Common myeloid progenitor, CD34-positive (primary cell): ENCODE measurements at regions not wholly inside any gene's neighbourhood (a gene's known extent, or its start where the extent isn't known, plus 50 kb on each side); places are given as distances from the start of the nearest gene placed in this dataset.
"Not testable (repeated sequence)": the region's sequence is repeated elsewhere in the genome, so short reads cannot be mapped to it uniquely, and the experiment has no call there.

Source experiments
- CTCF ChIA-PET: fragments of 350-600 bp; sonication (Branson Sonifier 250); formaldehyde crosslinking; loops from one replicate; lab custom pipeline; 2021; ENCODE audit warnings: antibody characterized with exemption; lab: Charles Lee
- POLR2A ChIA-PET: fragments of 350-600 bp; sonication (Branson Sonifier 250); formaldehyde crosslinking; loops from one replicate; lab custom pipeline; 2021; ENCODE audit warnings: antibody characterized with exemption; lab: Charles Lee
- DNase-seq, 3 donors: peaks; one replicate each; pipeline versions ENCODE4 v3.0.0 to v3.0.0-alpha.2; 2013
- H3K27ac ChIP-seq, 2 experiments: 1 replicate in 1 of 2; 2 replicates in 1 of 2; pipeline ENCODE4 v1.7.0; 2013; ENCODE audit warnings: inconsistent platforms in 2 of 2, low read length in 2 of 2, mild to moderate bottlenecking in 2 of 2, low read depth in 1 of 2, moderate library complexity in 1 of 2; ENCODE audit not compliant: severe bottlenecking in 2 of 2, insufficient read depth in 1 of 2, poor library complexity in 1 of 2
- H3K27me3 ChIP-seq, 5 experiments: replicated peaks in 2 of 5; 1 replicate in 3 of 5; 2 replicates in 2 of 5; pipeline versions ENCODE4 v1.6.1 to v1.7.0; 2013; ENCODE audit warnings: low read length in 4 of 5, mild to moderate bottlenecking in 2 of 5, moderate library complexity in 2 of 5, inconsistent platforms in 1 of 5; ENCODE audit not compliant: insufficient read depth in 5 of 5, control insufficient read depth in 4 of 5
- H3K36me3 ChIP-seq, 4 experiments: 1 replicate in 2 of 4; 2 replicates in 2 of 4; pipeline versions ENCODE4 v1.6.1 to v1.7.0; 2013; ENCODE audit warnings: low read length in 3 of 4, control low read depth in 1 of 4, mild to moderate bottlenecking in 1 of 4; ENCODE audit not compliant: control insufficient read depth in 4 of 4, insufficient read depth in 4 of 4
- H3K4me1 ChIP-seq, 4 experiments: 1 replicate in 3 of 4; 2 replicates in 1 of 4; pipeline versions ENCODE4 v1.6.1 to v1.7.1; 2013; ENCODE audit warnings: low read length in 3 of 4, mild to moderate bottlenecking in 3 of 4, control low read depth in 1 of 4, inconsistent platforms in 1 of 4, moderate library complexity in 1 of 4; ENCODE audit not compliant: control insufficient read depth in 4 of 4, insufficient read depth in 4 of 4; ENCODE audit errors: control extremely low read depth in 1 of 4
- H3K4me3 ChIP-seq, 7 experiments: 1 replicate in 4 of 7; 2 replicates in 3 of 7; pipeline versions ENCODE4 v1.5.1 to v1.7.0; 2013; ENCODE audit warnings: mild to moderate bottlenecking in 7 of 7, low read length in 6 of 7, moderate library complexity in 6 of 7, inconsistent platforms in 2 of 7, low read depth in 2 of 7, control low read depth in 1 of 7; ENCODE audit not compliant: insufficient read depth in 4 of 7, control insufficient read depth in 1 of 7; ENCODE audit errors: extremely low read depth in 1 of 7
- H3K9me3 ChIP-seq, 5 experiments: 1 replicate in 4 of 5; 2 replicates in 1 of 5; pipeline versions ENCODE4 v1.6.1 to v1.7.1; 2013; ENCODE audit warnings: low read length in 4 of 5, mild to moderate bottlenecking in 2 of 5, inconsistent platforms in 1 of 5, low read depth in 1 of 5, moderate library complexity in 1 of 5; ENCODE audit not compliant: control insufficient read depth in 4 of 5, insufficient read depth in 2 of 5; ENCODE audit errors: control extremely low read depth in 1 of 5
- WGBS: methylation state at CpG from one replicate; pipeline ENCODE4 v1.1.5; 2013; ENCODE audit not compliant: insufficient coverage; 5-methylcytosine and 5-hydroxymethylcytosine counted together

DNA sequence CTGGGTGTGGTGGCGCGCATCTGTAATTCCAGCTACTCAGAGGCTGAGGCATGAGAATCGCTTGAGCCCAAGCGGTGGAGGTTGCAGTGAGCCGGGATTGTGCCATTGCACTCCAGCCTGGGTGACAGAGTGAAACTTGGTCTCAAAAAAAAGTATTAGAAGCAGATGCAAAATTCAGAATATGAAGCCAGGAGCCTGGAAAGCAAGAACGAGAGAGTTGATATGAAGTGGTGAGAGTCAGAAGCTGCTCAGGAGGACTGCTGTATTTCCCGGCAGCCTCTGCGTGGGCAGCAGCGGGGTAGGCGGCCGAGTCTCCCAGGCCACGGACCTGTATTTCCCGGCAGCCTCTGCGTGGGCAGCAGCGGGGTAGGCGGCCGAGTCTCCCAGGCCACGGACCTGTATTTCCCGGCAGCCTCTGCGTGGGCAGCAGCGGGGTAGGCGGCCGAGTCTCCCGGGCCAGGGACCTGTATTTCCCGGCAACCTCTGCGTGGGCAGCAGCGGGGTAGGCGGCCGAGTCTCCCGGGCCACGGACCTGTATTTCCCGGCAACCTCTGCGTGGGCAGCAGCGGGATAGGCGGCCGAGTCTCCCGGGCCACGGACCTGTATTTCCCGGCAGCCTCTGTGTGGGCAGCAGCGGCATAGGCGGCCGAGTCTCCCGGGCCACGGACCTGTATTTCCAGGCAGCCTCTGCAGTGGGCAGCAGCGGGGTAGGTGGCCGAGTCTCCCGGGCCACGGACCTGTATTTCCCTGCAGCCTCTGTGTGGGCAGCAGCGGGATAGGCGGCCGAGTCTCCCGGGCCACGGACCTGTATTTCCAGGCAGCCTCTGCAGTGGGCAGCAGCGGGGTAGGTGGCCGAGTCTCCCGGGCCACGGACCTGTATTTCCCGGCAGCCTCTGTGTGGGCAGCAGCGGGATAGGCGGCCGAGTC lies 145.2 kb upstream of the PITRM1 start:
- H3K4me3 ChIP-seq, H3K27me3 ChIP-seq, H3K27ac ChIP-seq, DNase-seq, H3K36me3 ChIP-seq, CTCF ChIA-PET, H3K4me1 ChIP-seq, H3K9me3 ChIP-seq: not testable (repeated sequence)
- 94% methylated on average over 16 of the region's 61 CpGs for WGBS
- POLR2A ChIA-PET = interaction anchor here (0.6 kb wide), 1 partner anchor 10 kb away, joined by 4 read pairs; no protein-coding TSS in a partner anchor

DNA sequence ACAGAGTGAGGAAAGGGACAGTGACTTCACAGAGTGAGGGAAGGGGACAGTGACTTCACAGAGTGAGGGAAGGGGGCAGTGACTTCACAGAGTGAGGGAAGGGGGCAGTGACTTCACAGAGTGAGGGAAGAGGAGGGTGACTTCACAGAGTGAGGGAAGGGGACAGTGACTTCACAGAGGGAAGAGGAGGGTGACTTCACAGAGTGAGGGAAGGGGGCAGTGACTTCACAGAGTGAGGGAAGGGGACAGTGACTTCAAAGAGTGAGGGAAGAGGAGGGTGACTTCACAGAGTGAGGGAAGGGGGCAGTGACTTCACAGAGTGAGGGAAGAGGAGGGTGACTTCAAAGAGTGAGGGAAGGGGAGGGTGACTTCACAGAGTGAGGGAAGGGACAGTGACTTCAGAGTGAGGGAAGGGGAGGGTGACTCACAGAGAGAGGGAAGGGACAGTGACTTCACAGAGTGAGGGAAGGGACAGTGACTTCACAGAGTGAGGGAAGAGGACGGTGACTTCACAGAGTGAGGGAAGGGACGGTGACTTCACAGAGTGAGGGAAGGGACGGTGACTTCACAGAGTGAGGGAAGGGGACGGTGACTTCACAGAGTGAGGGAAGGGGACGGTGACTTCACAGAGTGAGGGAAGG lies 142.0 kb upstream of the PITRM1 start:
- POLR2A ChIA-PET, H3K36me3 ChIP-seq, H3K9me3 ChIP-seq, CTCF ChIA-PET, H3K4me1 ChIP-seq, H3K27me3 ChIP-seq, H3K27ac ChIP-seq, H3K4me3 ChIP-seq: not testable (repeated sequence)
- DNase-seq = peak; percentile 50 to 84 (median 74)
- no CpG with 5 or more reads among the region's 5 CpGs for WGBS

DNA sequence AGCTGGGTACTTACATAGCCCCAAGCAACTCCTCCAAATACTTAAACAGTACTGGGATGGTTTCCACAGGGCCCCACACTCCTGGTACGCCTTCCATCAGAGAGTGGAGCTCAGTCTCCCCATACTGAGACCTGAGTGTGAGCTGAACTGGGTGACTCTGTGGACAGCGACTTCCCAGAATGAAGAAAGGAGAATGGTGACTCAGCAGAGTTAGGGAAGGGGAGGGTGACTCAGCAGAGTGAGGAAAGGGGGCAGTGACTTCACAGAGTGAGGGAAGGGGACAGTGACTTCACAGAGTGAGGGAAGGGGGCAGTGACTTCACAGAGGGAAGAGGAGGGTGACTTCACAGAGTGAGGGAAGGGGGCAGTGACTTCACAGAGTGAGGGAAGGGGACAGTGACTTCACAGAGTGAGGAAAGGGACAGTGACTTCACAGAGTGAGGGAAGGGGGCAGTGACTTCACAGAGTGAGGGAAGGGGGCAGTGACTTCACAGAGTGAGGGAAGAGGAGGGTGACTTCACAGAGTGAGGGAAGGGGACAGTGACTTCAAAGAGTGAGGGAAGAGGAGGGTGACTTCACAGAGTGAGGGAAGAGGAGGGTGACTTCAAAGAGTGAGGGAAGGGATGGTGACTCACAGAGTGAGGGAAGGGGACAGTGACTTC lies 141.3 kb upstream of the PITRM1 start:
- H3K9me3 ChIP-seq, H3K27me3 ChIP-seq, POLR2A ChIA-PET, H3K27ac ChIP-seq, H3K36me3 ChIP-seq, H3K4me1 ChIP-seq, H3K4me3 ChIP-seq: not testable (repeated sequence)
- DNase-seq = peak; percentile 81 to 92 (median 91)
- CTCF ChIA-PET = interaction anchor here (0.7 kb wide), 1 partner anchor 138 kb away, joined by 3 read pairs; no protein-coding TSS in a partner anchor
- WGBS = 100% methylated on average over 1 of the region's 2 CpGs

DNA sequence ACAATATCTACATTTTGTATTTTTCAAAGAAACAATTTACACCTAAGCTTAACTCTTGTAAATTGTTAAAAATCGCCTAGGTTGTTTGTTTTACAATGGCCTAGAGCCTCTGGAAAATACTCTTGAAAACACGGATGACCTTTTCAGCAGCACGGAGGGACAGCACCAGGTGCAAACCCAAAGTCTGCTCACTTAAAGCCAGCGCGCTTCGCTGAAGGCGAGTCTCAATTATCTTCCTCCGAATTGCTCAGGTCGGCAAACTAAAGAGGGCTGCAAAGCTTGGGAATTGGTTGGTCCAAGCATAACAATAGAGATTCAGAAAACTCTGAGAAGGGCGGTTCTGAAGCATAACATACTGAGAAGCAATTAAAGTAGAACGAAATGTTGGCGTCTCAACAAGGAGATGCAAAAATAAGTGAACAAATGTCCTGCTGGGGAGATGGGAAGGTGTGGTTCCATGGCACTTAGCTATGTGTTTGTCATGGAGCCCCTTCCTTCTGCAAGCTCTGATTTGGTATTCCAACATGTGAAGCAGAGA lies 139.9 kb upstream of the PITRM1 start:
- ChIA-PET POLR2A (no interaction called here), CTCF (no interaction called here)
- H3K4me1 ChIP-seq = peaks cover 0 to 5% (median 0%) of the 10 kb centered on the region in 4 experiments
- DNase-seq = no peak
- peaks cover 0 to 6% (median 0%) of the 10 kb centered on the region in 5 experiments for H3K9me3 ChIP-seq
- WGBS = 81% methylated on average over 9 of the region's 12 CpGs
- no peak overlapping the region for H3K4me3 ChIP-seq
- H3K27me3 ChIP-seq = peaks cover 0 to 6% (median 4%) of the 10 kb centered on the region in 5 experiments
- no peaks in the 10 kb centered on the region for H3K36me3 ChIP-seq
- no peak overlapping the region for H3K27ac ChIP-seq

DNA sequence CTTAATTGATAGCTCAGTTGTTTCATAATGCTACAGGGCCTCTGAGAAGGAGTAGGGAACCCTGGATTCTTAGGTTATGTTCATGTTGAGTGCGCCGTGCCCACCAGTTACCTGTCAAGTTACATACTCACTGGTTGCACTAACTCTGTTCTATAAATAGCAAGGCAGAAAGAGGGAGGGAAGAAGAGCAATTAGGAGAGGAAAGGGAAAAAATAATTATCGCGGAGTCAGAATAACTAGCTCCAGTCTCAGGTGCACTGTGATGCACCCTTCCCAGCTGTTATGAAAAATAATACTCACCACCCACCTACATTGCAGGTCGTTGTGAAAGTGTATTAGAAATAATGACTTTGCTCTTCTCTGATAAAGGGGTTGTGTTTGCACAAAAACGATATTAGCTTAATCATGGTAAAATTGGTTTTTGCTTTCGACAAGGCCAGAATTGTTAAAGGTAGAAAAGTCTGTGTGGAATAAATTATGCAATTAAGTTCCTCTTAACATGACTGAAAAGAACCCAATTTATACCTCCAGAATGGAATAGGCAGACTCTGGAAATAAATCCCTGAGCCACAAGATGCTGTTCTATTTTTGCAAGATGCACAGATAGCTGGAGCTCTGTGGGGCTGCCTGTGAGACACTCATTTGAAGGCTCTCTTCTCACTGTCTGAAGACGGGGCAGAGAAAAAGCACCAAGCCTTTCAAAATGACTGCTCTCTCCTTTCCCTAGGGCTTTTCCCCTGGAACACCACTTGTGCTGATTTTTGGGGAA lies 137.6 kb upstream of the PITRM1 start:
- H3K27me3 ChIP-seq = peaks cover 0 to 6% (median 4%) of the 10 kb centered on the region in 5 experiments
- no peak for DNase-seq
- CTCF ChIA-PET = interaction anchor here (1.2 kb wide), 1 partner anchor 11 kb away, joined by 3 read pairs; no protein-coding TSS in a partner anchor
- POLR2A ChIA-PET = interaction anchor here (0.7 kb wide), 1 partner anchor 1380 kb away, joined by 3 read pairs; no protein-coding TSS in a partner anchor
- H3K36me3 ChIP-seq = no peaks in the 10 kb centered on the region
- peaks cover 0 to 6% (median 0%) of the 10 kb centered on the region in 5 experiments for H3K9me3 ChIP-seq
- no peak overlapping the region for H3K27ac ChIP-seq
- H3K4me3 ChIP-seq = no peak overlapping the region
- peaks cover 0 to 5% (median 0%) of the 10 kb centered on the region in 4 experiments for H3K4me1 ChIP-seq
- no CpG with 5 or more reads among the region's 8 CpGs for WGBS

DNA sequence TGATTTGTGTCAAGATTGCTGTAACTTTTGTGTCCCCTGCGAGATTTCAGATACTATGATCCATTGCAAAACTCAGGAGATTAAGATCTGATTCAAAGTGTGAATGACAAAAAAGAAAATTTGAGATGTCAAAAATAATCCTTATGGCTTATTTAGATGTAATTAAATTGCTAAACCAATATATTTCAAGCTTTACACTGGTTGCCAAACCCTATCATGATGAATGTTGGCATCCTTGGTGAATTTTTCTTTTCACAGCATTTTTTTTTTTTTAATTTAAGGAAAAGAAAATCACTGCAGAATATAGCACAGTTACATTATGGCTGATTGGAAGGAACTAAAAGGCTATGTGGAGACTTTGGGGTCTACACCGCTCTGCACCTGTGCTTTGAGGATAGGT lies 133.5 kb upstream of the PITRM1 start:
- no peaks in the 10 kb centered on the region for H3K27me3 ChIP-seq
- no peak for DNase-seq
- CTCF ChIA-PET = no interaction called here

More for the DNA sequence above, 133.5 kb upstream of the PITRM1 start:
- peaks cover 0 to 11% (median 2%) of the 10 kb centered on the region in 5 experiments for H3K9me3 ChIP-seq
- no peaks in the 10 kb centered on the region for H3K4me1 ChIP-seq
- POLR2A ChIA-PET = no interaction called here
- WGBS = no CpG with 5 or more reads among the region's 2 CpGs
- no peak overlapping the region for H3K27ac ChIP-seq
- H3K4me3 ChIP-seq = no peak overlapping the region
- H3K36me3 ChIP-seq = no peaks in the 10 kb centered on the region
